Fibroblast of lung (primary cell): ENCODE measurements at regions not wholly inside any gene's neighbourhood (a gene's known extent, or its start where the extent isn't known, plus 50 kb on each side); places are given as distances from the start of the nearest gene placed in this dataset.

Experiments used
- CTCF ChIP-seq, 2 donors: IDR thresholded peaks in 1 of 2; conservative IDR thresholded peaks in 1 of 2; 1 replicate in 1 of 2; 2 replicates in 1 of 2; pipeline ENCODE4 v1.5.1; 2011 to 2012; ENCODE audit warnings: low read length in 2 of 2, control low read depth in 1 of 2, inconsistent platforms in 1 of 2, low read depth in 1 of 2, mild to moderate bottlenecking in 1 of 2
- EZH2 ChIP-seq: IDR thresholded peaks from 2 replicates; pipeline ENCODE4 v1.5.1; 2012; ENCODE audit warnings: low read length, control low read depth, mild to moderate bottlenecking; ENCODE audit errors: missing control alignments

- TF ChIP-seq CTCF (conservative IDR thresholded peaks at IDR 0.05 in 1 of 2, IDR thresholded peaks at IDR 0.05 in 1 of 2; ENCODE audit: low read depth in 1 of 2, low read length in 2 of 2) (no peak), EZH2 (no peak)
These were observed 64.1 kb downstream of the MRPL57 start for GRCh38 chr13:21240586-21240985.
